GM12878 (cell line): ENCODE measurements at regions not wholly inside any gene's neighbourhood (a gene's known extent, or its start where the extent isn't known, plus 50 kb on each side); places are given as distances from the start of the nearest gene placed in this dataset.

ENCODE experiments used
- ATAC-seq: fragments of 200-7000 bp; cut with Tn5 transposase; 3 replicates; pipeline ENCODE4 v1.9.1; 2020; ENCODE audit warnings: mild to moderate bottlenecking, moderate library complexity
- BruUV-seq: library from RNA; stranded (reverse); fragments of 400-500 nt; replicated peaks from 2 replicates; lab custom pipeline; 2021; lab: Mats Ljungman, UMichigan
- CTCF ChIA-PET: fragments of 300-600 bp; sonication (Branson Sonifier 250); formaldehyde crosslinking; extraction: SDS; loops from one replicate; lab custom pipeline; 2021; ENCODE audit warnings: inconsistent platforms; lab: Yijun Ruan, JAX
- POLR2A ChIA-PET: fragments of 350-600 bp; formaldehyde crosslinking; extraction: SDS; loops from one replicate; lab custom pipeline; 2021; ENCODE audit warnings: inconsistent platforms; lab: Charles Lee
- RAD21 ChIA-PET: fragments of 300-600 bp; sonication (Branson Sonifier 250); formaldehyde crosslinking; loops from one replicate; lab custom pipeline; 2023; ENCODE audit warnings: antibody characterized with exemption; ENCODE audit not compliant: unreplicated experiment; lab: Charles Lee
- SMC1A ChIA-PET: fragments of 300-600 bp; sonication (Branson Sonifier 250); formaldehyde crosslinking; loops from one replicate; lab custom pipeline; 2023; ENCODE audit not compliant: unreplicated experiment, uncharacterized antibody; lab: Charles Lee
- DNase-seq: peaks from one replicate; pipeline ENCODE4 v3.0.0-alpha.2; 2011; ENCODE audit warnings: low read depth, low spot score
- FAIRE-seq: peaks from 3 replicates; lab custom pipeline; 2011; peaks lifted over from hg19 to GRCh38; lab: Jason Lieb, UNC
- H2AFZ ChIP-seq: 2 replicates; pipeline ENCODE4 v1.6.0; 2011; ENCODE audit warnings: low read depth, low read length, control low read depth; ENCODE audit not compliant: control insufficient read depth
- H3K27ac ChIP-seq: 2 replicates; pipeline ENCODE4 v1.5.1; 2011; ENCODE audit warnings: control low read depth; ENCODE audit not compliant: control insufficient read depth, insufficient read depth
- H3K27me3 ChIP-seq, 2 experiments: replicated peaks in 1 of 2; 2 replicates each; pipeline versions ENCODE4 v1.6.0 to v1.6.1; 2011; ENCODE audit warnings: low read length in 1 of 2; ENCODE audit not compliant: control insufficient read depth in 2 of 2, insufficient read depth in 2 of 2
- H3K36me3 ChIP-seq, 2 experiments: 2 replicates each; pipeline ENCODE4 v1.5.1; 2011; ENCODE audit warnings: low read length in 1 of 2; ENCODE audit not compliant: control insufficient read depth in 2 of 2, insufficient read depth in 2 of 2
- H3K4me1 ChIP-seq: 2 replicates; pipeline ENCODE4 v1.6.1; 2011; ENCODE audit warnings: mild to moderate bottlenecking, low read length, moderate library complexity, mixed read lengths; ENCODE audit not compliant: control insufficient read depth, insufficient read depth
- H3K4me2 ChIP-seq: 2 replicates; pipeline ENCODE4 v1.6.0; 2011; ENCODE audit warnings: control low read depth; ENCODE audit not compliant: control insufficient read depth, insufficient read depth
- H3K4me3 ChIP-seq: fragments of 200-600 bp; sonication (generic); 2 replicates; pipeline ENCODE4 v1.5.1; 2016
- H3K79me2 ChIP-seq: 2 replicates; pipeline ENCODE4 v1.6.0; 2011; ENCODE audit warnings: low read length; ENCODE audit not compliant: control insufficient read depth, insufficient read depth
- H3K9ac ChIP-seq: 2 replicates; pipeline ENCODE4 v1.8.0; 2011; ENCODE audit warnings: low read length, control low read depth, mixed read lengths; ENCODE audit not compliant: control insufficient read depth, insufficient read depth
- H3K9me3 ChIP-seq: replicated peaks from 3 replicates; pipeline ENCODE4 v1.5.1; 2011; ENCODE audit warnings: mild to moderate bottlenecking, low read length; ENCODE audit not compliant: control insufficient read depth, insufficient read depth
- H4K20me1 ChIP-seq: 2 replicates; pipeline ENCODE4 v1.6.0; 2011; ENCODE audit not compliant: control insufficient read depth, insufficient read depth
- EZH2 ChIP-seq: IDR thresholded peaks from 2 replicates; pipeline ENCODE4 v1.6.1; 2012; ENCODE audit warnings: low read depth, mild to moderate bottlenecking, control low read depth, inconsistent platforms, low read length, borderline replicate concordance; ENCODE audit not compliant: control insufficient read depth
- NFYB ChIP-seq: IDR thresholded peaks from 2 replicates; pipeline ENCODE4 v1.6.1; 2011; ENCODE audit warnings: low read depth, mild to moderate bottlenecking, low read length, improper control_type of control experiment, moderate library complexity; ENCODE audit not compliant: insufficient read depth
- RELB ChIP-seq: fragments of 450-650 bp; IDR thresholded peaks from 2 replicates; pipeline ENCODE4 v1.6.1; 2017; ENCODE audit warnings: low read depth, mild to moderate bottlenecking, moderate library complexity
- ZNF217 ChIP-seq: fragments of 450-650 bp; IDR thresholded peaks from 2 replicates; pipeline ENCODE4 v1.6.1; 2017; ENCODE audit warnings: antibody characterized with exemption, mild to moderate bottlenecking
- WGBS: methylation state at CpG from one replicate; pipeline ENCODE4 v1.1.6; 2016; ENCODE audit warnings: low lambda C conversion rate; ENCODE audit not compliant: insufficient replicate concordance, insufficient coverage; ENCODE audit errors: missing lambda C conversion rate; 5-methylcytosine and 5-hydroxymethylcytosine counted together
- in situ Hi-C: fragments of 300-500 bp; cut with MboI; formaldehyde crosslinking; loops from 9 replicates; pipeline ENCODE4 v1.14.3; 2018; ENCODE audit warnings: mixed read lengths
- intact Hi-C: fragments of 100-400 bp; cut with micrococcal nuclease; formaldehyde crosslinking; loops from one replicate; pipeline ENCODE4 v1.14.2; 2022; ENCODE audit not compliant: unreplicated experiment

- DNase-seq (no peak), ATAC-seq (no peak), FAIRE-seq (no peak)
- Histone ChIP-seq H3K4me2 (no peak overlapping the region), H3K9ac (no peak overlapping the region), H3K27me3 (no peaks in the 10 kb centered on the region), H3K9me3 (no peaks in the 10 kb centered on the region), H3K4me1 (no peaks in the 10 kb centered on the region), H3K27ac (no peak overlapping the region), H3K79me2 (no peaks in the 10 kb centered on the region), H3K36me3 (no peaks in the 10 kb centered on the region), H2AFZ (no peak overlapping the region), H4K20me1 (no peaks in the 10 kb centered on the region), H3K4me3 (no peak overlapping the region)
- WGBS: 2% methylated on average over 4 of the region's 4 CpGs
- ChIA-PET RAD21 (no interaction called here), POLR2A (no interaction called here), CTCF (interaction anchor here (0.9 kb wide), 1 partner anchor 57 kb away, joined by 3 read pairs; no protein-coding TSS in a partner anchor), SMC1A (no interaction called here)
- intact Hi-C loops: no loop called here
- in situ Hi-C loops: no loop called here
- BruUV-seq: no TSS peak
- no peak for TF ChIP-seq NFYB
- no peak for TF ChIP-seq ZNF217
Observed at GRCh38 chrX:104430072-104430741, 135.8 kb upstream of the IL1RAPL2 start.

- WGBS: 0% methylated on average over 2 of the region's 2 CpGs
- no peak for ATAC-seq
- RAD21 ChIA-PET: no interaction called here
- no peak overlapping the region for H2AFZ ChIP-seq
- no peaks in the 10 kb centered on the region for H3K27me3 ChIP-seq
- no peak for FAIRE-seq
- no peak for TF ChIP-seq RELB
- no peak for TF ChIP-seq EZH2
- in situ Hi-C loops: no loop called here
- H3K4me3 ChIP-seq: no peak overlapping the region
- intact Hi-C loops: no loop called here
- H3K4me1 ChIP-seq: no peaks in the 10 kb centered on the region
- H3K36me3 ChIP-seq: no peaks in the 10 kb centered on the region
- no peaks in the 10 kb centered on the region for H4K20me1 ChIP-seq
- H3K9ac ChIP-seq: no peak overlapping the region
- POLR2A ChIA-PET: no interaction called here
- no peaks in the 10 kb centered on the region for H3K9me3 ChIP-seq
- H3K4me2 ChIP-seq: no peak overlapping the region
- DNase-seq: no peak
- no TSS peak for BruUV-seq
- CTCF ChIA-PET: no interaction called here
- no peak overlapping the region for H3K27ac ChIP-seq
- SMC1A ChIA-PET: no interaction called here
- no peaks in the 10 kb centered on the region for H3K79me2 ChIP-seq
Observed at GRCh38 chrX:104428231-104428630, 137.8 kb upstream of the IL1RAPL2 start.
